HG02840 (cell line): ENCODE measurements at regions not wholly inside any gene's neighbourhood (a gene's known extent, or its start where the extent isn't known, plus 50 kb on each side); places are given as distances from the start of the nearest gene placed in this dataset.
"Not testable (repeated sequence)": the region's sequence is repeated elsewhere in the genome, so short reads cannot be mapped to it uniquely, and the experiment has no call there.

Experiments used
- ATAC-seq: cut with Tn5 transposase; IDR thresholded peaks from one replicate; pipeline ENCODE4 v1.9.1; 2021; ENCODE audit warnings: mild to moderate bottlenecking, moderate library complexity, moderate number of reproducible peaks; ENCODE audit not compliant: unreplicated experiment, low FRiP score

- ATAC-seq: no peak
These were observed 69.7 kb downstream of the DLL1 start for GRCh38 chr6:170221052-170221752.

DNA sequence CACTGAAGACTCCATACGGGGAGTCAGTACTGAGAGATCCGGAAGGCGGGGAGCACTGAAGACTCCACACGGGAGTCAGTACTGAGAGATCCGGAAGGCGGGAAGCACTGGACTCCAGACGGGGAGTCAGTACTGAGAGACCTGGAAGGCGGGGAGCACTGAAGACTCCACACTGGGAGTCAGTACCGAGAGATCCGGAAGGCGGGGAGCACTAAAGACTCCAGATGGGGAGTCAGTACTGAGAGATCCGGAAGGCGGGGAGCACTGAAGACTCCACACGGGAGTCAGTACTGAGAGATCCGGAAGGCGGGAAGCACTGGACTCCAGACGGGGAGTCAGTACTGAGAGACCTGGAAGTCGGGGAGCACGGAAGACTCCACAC, 77.2 kb downstream of the DLL1 start:
- not testable (repeated sequence) for ATAC-seq

DNA sequence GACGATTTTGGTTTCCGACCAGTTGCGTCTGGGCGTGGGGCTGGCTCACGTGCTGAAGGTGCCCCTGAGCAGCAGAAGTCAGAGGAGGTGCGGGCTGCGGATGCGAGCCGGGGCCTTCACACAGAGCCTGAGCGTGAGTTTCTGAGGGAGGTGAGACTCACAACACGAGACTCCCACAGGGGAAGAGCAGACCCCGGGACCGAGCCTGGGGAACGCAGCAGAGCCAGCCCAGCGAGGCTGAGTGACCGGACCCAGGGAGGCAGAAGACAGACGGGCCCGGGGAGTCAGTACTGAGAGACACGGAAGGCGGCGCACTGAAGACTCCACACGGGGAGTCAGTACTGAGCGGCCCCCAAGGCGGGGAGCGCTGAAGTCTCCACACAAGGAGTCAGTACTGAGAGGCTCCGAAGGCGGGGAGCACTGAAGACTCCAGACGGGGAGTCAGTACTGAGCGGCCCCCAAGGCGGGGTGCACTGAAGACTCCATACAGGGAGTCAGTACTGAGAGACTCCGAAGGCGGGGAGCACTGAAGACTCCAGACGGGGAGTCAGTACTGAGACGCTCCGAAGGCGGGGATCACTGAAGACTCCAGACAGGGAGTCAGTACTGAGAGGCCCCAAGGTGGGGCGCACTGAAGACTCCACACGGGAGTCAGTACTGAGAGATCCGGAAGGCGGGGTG, 77.8 kb downstream of the DLL1 start:
- no peak for ATAC-seq

- ATAC-seq: no peak
These were observed 78.7 kb downstream of the DLL1 start for GRCh38 chr6:170212051-170212756.

DNA sequence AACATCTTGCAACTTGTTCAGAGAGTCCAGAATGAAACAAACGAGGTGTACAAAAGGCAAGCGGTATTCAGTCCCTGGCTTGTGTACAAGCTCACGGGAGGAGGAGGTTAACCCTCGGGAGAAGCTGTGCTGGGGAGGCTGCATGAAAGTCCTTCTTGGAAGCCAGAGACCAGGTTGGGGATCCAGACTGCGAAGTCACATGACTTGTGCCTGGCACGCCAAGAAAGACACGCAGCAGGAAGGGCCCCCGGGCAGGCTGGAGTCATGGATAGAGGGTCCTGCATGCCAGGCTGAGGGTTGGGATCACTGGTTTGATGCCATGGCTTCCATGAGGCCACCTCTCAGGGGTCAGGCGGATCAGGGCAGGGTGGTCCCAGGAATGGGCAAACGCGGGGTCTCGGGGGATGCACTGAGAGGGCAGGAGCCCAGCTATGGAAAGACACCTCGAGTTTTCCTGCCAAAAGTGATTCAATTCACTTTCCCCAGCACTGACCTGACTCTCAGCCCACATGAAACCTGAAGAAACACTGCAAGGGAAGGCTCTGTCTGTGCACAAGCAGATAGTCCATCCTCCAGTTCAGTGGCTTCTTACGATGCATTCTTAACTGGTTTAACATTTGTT, 79.4 kb downstream of the DLL1 start:
- ATAC-seq: no peak

GRCh38 chr6:170210651-170211403, 80.1 kb downstream of the DLL1 start:
- no peak for ATAC-seq

DNA sequence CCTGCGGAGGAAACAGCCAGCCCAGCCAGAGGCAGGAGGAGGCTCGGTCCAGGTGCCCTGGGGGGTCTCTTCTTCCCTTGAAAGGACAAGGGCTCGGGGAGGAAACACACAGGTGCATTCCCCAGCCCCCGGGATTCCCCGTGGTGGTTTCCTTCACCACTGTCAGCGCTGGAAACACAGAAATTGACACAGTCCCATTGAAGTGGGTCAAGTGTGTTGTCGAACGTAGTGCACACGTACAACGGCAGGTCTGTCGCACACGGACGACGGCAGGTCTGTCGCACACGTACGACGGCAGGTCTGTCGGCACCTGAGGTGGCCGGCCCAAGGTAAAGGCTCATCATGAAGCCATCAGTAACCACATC, 80.9 kb downstream of the DLL1 start:
- ATAC-seq: no peak

DNA sequence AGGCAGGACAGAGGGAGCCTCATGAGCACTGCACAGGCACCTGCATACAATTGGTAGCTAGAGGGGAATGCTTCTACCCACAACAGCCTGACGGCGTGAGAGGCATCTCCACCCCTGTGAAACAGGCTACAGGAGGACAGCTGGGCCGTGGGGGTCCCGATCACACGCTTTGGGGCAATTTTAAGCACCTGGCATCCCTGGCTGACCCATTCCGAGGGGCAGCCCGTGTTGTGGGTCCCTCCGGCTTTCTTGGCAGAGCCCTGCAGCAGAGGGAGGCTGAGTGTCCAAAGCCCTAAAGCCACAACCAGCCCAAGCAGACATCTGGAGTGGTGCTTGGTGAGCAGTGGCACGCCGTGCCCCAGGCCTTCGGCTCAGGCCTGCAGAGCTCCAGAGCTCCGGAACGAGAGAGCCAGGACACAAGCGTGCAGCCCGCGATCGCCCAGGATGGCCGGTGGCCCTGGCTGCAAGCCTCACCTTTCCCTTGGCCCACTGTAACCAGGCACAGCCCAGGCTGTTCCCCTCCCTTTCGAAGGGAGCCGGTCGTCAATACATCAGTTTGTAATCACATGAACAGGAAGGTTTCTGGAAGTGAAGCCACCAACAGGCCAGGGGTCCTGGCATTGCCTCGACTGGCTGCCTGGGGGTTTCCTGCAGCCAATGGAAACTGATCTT, 81.4 kb downstream of the DLL1 start:
- ATAC-seq: no peak

GRCh38 chr6:170208651-170209353, 82.1 kb downstream of the DLL1 start:
- ATAC-seq: no peak

- ATAC-seq: no peak
These were observed 82.7 kb downstream of the DLL1 start for GRCh38 chr6:170208182-170208601.

- no peak for ATAC-seq
These were observed 83.2 kb downstream of the DLL1 start for GRCh38 chr6:170207586-170208181.

- ATAC-seq: no peak
These were observed 83.9 kb downstream of the DLL1 start for GRCh38 chr6:170206851-170207431.

DNA sequence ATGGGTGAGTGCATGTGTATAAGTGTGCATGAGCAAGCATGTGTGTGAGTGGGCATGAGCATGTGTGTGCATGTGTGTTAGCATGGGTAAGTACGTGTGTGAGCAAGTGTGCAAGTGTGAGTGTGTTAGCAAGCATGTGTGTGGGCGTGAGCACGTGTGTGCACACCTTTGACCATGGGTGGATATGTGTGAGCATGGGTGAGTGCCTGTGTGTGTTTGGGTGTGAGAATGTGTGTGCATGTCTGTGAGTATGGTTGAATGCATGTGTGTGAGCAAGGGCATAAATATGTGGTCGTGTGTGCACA, 84.6 kb downstream of the DLL1 start:
- no peak for ATAC-seq

DNA sequence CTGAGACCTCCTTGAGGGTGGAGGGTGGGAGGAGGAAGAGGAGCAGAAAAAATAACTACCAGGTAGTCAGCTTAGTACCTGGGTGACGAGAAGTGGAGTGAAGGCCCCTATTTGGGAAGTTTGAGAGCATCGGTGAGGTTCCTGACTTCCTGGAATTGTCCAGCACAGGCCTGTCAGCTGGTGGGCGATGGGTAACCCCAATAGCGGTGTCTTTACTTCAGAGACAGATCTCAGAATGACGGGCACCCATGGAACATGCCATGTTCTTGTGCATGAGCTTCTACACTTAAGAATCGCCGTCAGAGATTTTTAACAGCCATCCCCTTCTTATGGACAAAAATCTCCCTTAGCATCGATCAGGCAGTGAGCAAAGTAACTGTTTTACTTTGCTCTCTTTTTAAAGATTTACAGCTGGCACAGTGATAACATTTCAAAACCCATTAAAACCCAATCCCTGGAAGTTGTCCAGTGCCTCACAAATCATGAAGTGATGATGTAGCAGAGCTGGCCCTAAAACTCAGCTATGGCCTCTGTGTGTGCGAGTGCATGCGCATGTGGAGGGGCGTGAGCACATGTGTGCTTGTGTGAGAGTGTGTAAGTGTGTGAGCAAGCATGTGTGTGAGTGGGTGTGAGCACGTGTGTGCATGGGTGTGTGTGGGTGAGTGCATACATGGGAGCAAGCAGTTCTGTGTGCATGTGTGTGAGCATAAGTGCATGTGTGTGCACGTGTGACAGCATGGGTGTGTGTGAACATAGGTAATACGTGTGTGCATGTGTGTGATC, 85.2 kb downstream of the DLL1 start:
- no peak for ATAC-seq

GRCh38 chr6:170205126-170205525, 85.8 kb downstream of the DLL1 start:
- no peak for ATAC-seq

DNA sequence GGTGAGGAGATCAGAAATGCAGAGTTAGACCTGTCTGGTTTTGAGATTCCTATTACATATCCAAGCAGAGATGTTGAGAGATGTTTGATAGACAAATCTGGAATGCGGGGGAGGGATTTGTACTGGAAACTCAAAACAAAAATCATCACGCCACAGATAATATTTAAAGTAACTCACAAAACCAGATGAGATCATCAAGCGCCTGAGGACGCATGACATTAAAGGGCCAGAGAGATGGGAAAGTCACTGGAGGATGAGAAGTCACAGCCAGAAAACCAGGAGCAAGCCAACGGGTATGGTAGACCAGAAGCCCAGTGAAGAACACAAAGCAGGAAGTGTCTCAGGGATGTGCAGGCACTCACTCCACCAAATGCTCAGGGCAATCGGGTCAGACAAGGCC, 87.7 kb downstream of the DLL1 start:
- no peak for ATAC-seq

- no peak for ATAC-seq
These were observed 88.3 kb downstream of the DLL1 start for GRCh38 chr6:170202416-170203135.
